ENCODE measurements at regions not wholly inside any gene's neighbourhood (a gene's known extent, or its start where the extent isn't known, plus 50 kb on each side); places are given as distances from the start of the nearest gene placed in this dataset.

- no peaks in the 10 kb centered on the region for H3K36me3 Mint-ChIP-seq (ENCODE audit: insufficient read depth in 1 of 3, low read depth in 3 of 3)
- Histone ChIP-seq H4K5ac (ENCODE audit: insufficient read length, low read depth, low read length) (no peak overlapping the region), H3K14ac (ENCODE audit: insufficient read depth, low read length) (no peak overlapping the region), H2BK15ac (ENCODE audit: low read depth, low read length) (no peak overlapping the region), H2BK12ac (ENCODE audit: insufficient read length, low read depth, low read length) (no peak overlapping the region), H3K9me3 (ENCODE audit: control insufficient read depth, low read depth, low read length) (no peaks in the 10 kb centered on the region), H3K4me1 (ENCODE audit: insufficient read depth, low read length) (peaks cover 4% of the 10 kb centered on the region; the same call in 1 of the 2 replicates), H3K27me3 (ENCODE audit: insufficient read depth, low read length) (no peaks in the 10 kb centered on the region), H3T11ph (ENCODE audit: low read length) (no peak overlapping the region), H3K23me2 (ENCODE audit: insufficient read length, low read depth, low read length, poor library complexity, severe bottlenecking) (no peaks in the 10 kb centered on the region), H2BK20ac (ENCODE audit: low read depth, low read length, poor library complexity, severe bottlenecking) (no peak overlapping the region), H3K27ac (ENCODE audit: insufficient read length, low read depth, low read length) (no peak overlapping the region), H3K23ac (ENCODE audit: insufficient read length, low read depth, low read length) (no peak overlapping the region), H3K56ac (ENCODE audit: insufficient read length, low read depth, low read length) (no peak overlapping the region), H2AK5ac (ENCODE audit: insufficient read length, low read length) (no peak overlapping the region), H3K9ac (ENCODE audit: extremely low read depth, insufficient read length, low read length) (no peak overlapping the region), H2BK5ac (ENCODE audit: insufficient read length, low read length) (no peak overlapping the region), H2AFZ (ENCODE audit: low read length) (no peak overlapping the region), H4K8ac (replicated peaks; ENCODE audit: insufficient read length, low read depth, low read length) (no peak overlapping the region), H3K4me2 (ENCODE audit: insufficient read depth, insufficient read length, low read length) (no peak overlapping the region), H3K18ac (ENCODE audit: insufficient read length, low read depth, low read length) (no peak overlapping the region), H4K91ac (ENCODE audit: insufficient read length, low read depth, low read length) (no peak overlapping the region), H2BK120ac (ENCODE audit: low read depth, low read length, poor library complexity, severe bottlenecking) (no peak overlapping the region), H4K20me1 (ENCODE audit: control insufficient read depth, insufficient read depth, insufficient read length) (no peaks in the 10 kb centered on the region), H3K4ac (ENCODE audit: low read depth, low read length) (no peak overlapping the region), H3K79me2 (ENCODE audit: insufficient read depth, low read length) (no peaks in the 10 kb centered on the region), H3K79me1 (ENCODE audit: insufficient read depth, low read depth, low read length, poor library complexity, severe bottlenecking) (no peaks in the 10 kb centered on the region)
- no peak for DNase-seq
- H3K27me3 Mint-ChIP-seq (ENCODE audit: low read depth): peaks cover 15% of the 10 kb centered on the region
- TF ChIP-seq CTCF (conservative IDR thresholded peaks at IDR 0.05): no peak
- no peak overlapping the region for H3K4me3 Mint-ChIP-seq
- peaks cover 4 to 21% of the 10 kb centered on the region in 2 experiments; a peak in 3 of 4 replicates for H3K4me1 Mint-ChIP-seq
- WGBS (ENCODE audit: extremely low coverage, insufficient read length, low lambda C conversion rate): no CpG with 5 or more reads among the region's 8 CpGs
- H3K27ac Mint-ChIP-seq: no peak overlapping the region
- H3K9me3 Mint-ChIP-seq: no peaks in the 10 kb centered on the region
Measured at GRCh38 chr15:70257573-70258248, 160.0 kb upstream of the TLE3 start.
